ENCODE measurements at regions not wholly inside any gene's neighbourhood (a gene's known extent, or its start where the extent isn't known, plus 50 kb on each side); places are given as distances from the start of the nearest gene placed in this dataset.

- no peak for DNase-seq (ENCODE audit: low read depth)
These were observed 765.9 kb downstream of the NR2F2 start for GRCh38 chr15:97096303-97096835.

- DNase-seq (ENCODE audit: low read depth): no peak
These were observed 768.5 kb downstream of the NR2F2 start for GRCh38 chr15:97099040-97099439.

GRCh38 chr15:97101572-97101971 is 771.1 kb downstream of the NR2F2 start:
- DNase-seq (ENCODE audit: low read depth): no peak

GRCh38 chr15:97114900-97115760 is 784.6 kb downstream of the NR2F2 start:
- DNase-seq (ENCODE audit: low read depth): no peak

GRCh38 chr15:97115761-97116070 is 785.2 kb downstream of the NR2F2 start:
- no peak for DNase-seq (ENCODE audit: low read depth)

- no peak for DNase-seq (ENCODE audit: low read depth)
These were observed 794.3 kb downstream of the NR2F2 start for GRCh38 chr15:97124790-97125189.

- no peak for DNase-seq (ENCODE audit: low read depth)
These were observed 796.2 kb downstream of the NR2F2 start for GRCh38 chr15:97126553-97127233.

GRCh38 chr15:97129674-97130073 is 799.2 kb downstream of the NR2F2 start:
- DNase-seq (ENCODE audit: low read depth): no peak

- no peak for DNase-seq (ENCODE audit: low read depth)
These were observed 809.7 kb downstream of the NR2F2 start for GRCh38 chr15:97140216-97140615.

GRCh38 chr15:97141360-97141759 is 810.9 kb downstream of the NR2F2 start:
- DNase-seq (ENCODE audit: low read depth): no peak

- DNase-seq (ENCODE audit: low read depth): no peak
These were observed 811.4 kb downstream of the NR2F2 start for GRCh38 chr15:97141871-97142270.

GRCh38 chr15:97143592-97144376 is 813.3 kb downstream of the NR2F2 start:
- no peak for DNase-seq (ENCODE audit: low read depth)

GRCh38 chr15:97144377-97144711 is 813.8 kb downstream of the NR2F2 start:
- DNase-seq (ENCODE audit: low read depth): no peak

GRCh38 chr15:97146929-97147870 is 813.3 kb upstream of the ARRDC4 start:
- DNase-seq (ENCODE audit: low read depth): no peak

- DNase-seq (ENCODE audit: low read depth): no peak
These were observed 807.0 kb upstream of the ARRDC4 start for GRCh38 chr15:97153356-97153965.

- DNase-seq (ENCODE audit: low read depth): no peak
These were observed 803.7 kb upstream of the ARRDC4 start for GRCh38 chr15:97156739-97157265.

- no peak for DNase-seq (ENCODE audit: low read depth)
These were observed 797.6 kb upstream of the ARRDC4 start for GRCh38 chr15:97162805-97163495.

- no peak for DNase-seq (ENCODE audit: low read depth)
These were observed 795.3 kb upstream of the ARRDC4 start for GRCh38 chr15:97165205-97165604.

GRCh38 chr15:97168704-97169475 is 791.6 kb upstream of the ARRDC4 start:
- no peak for DNase-seq (ENCODE audit: low read depth)

Data from GM04504 (cell line).